HepG2 (cell line): ENCODE measurements at regions not wholly inside any gene's neighbourhood (a gene's known extent, or its start where the extent isn't known, plus 50 kb on each side); places are given as distances from the start of the nearest gene placed in this dataset.

Experiments
- CBX5 ChIP-seq: sonication (generic); formaldehyde crosslinking; IDR thresholded peaks from 2 replicates; pipeline ENCODE4 v1.4.0; 2020; ENCODE audit warnings: missing genetic modification reagents, borderline replicate concordance
- CEBPB ChIP-seq: IDR thresholded peaks from 2 replicates; pipeline ENCODE4 v1.6.1; 2011; ENCODE audit warnings: low read depth, low read length, improper control_type of control experiment, borderline replicate concordance
- CTCF ChIP-seq: sonication (generic); formaldehyde crosslinking; IDR thresholded peaks from 2 replicates; pipeline ENCODE4 v1.5.0; 2020; ENCODE audit warnings: mild to moderate bottlenecking, missing genetic modification reagents, moderate library complexity
- FOXA1 ChIP-seq, 2 experiments: fragments of 450-650 bp in 1 of 2; sonication (generic) in 1 of 2; formaldehyde crosslinking in 1 of 2; IDR thresholded peaks; 2 replicates each; pipeline versions ENCODE4 v1.4.0 to v1.6.1; 2016 to 2020; ENCODE audit warnings: missing genetic modification reagents in 1 of 2
- SKI ChIP-seq: fragments of 450-650 bp; IDR thresholded peaks from one replicate; pipeline ENCODE4 v1.6.1; 2018; ENCODE audit warnings: mild to moderate bottlenecking; ENCODE audit not compliant: partially characterized antibody
- SNAPC5 ChIP-seq: sonication (generic); formaldehyde crosslinking; IDR thresholded peaks from 2 replicates; pipeline ENCODE4 v1.8.1; 2023; ENCODE audit warnings: mild to moderate bottlenecking, missing genetic modification reagents, borderline replicate concordance
- TP53 ChIP-seq: sonication (generic); formaldehyde crosslinking; conservative IDR thresholded peaks from 2 replicates; pipeline ENCODE4 v1.4.0; 2020; ENCODE audit warnings: missing genetic modification reagents
- YEATS4 ChIP-seq: sonication (generic); formaldehyde crosslinking; IDR thresholded peaks from 2 replicates; pipeline ENCODE4 v1.4.0; 2020; ENCODE audit warnings: missing genetic modification reagents, borderline replicate concordance

- no peak for TF ChIP-seq SNAPC5 (CRISPR knock-in tag)
- TF ChIP-seq CBX5: no peak
- no peak for TF ChIP-seq FOXA1 (IDR thresholded peaks at IDR 0.05)
- no peak for TF ChIP-seq FOXA1 (CRISPR knock-in tag; IDR thresholded peaks at IDR 0.05)
- TF ChIP-seq TP53 (CRISPR knock-in tag): no peak
- TF ChIP-seq CEBPB: no peak
- no peak for TF ChIP-seq CTCF (CRISPR knock-in tag)
- TF ChIP-seq SKI: no peak
- TF ChIP-seq YEATS4 (CRISPR knock-in tag): no peak
Observed at GRCh38 chr5:96050273-96050880, 88.7 kb upstream of the ELL2 start.
